ENCODE measurements at regions not wholly inside any gene's neighbourhood (a gene's known extent, or its start where the extent isn't known, plus 50 kb on each side); places are given as distances from the start of the nearest gene placed in this dataset.
A peak's percentile ranks its signal among the peaks of the same experiment; 100 is the strongest.

- no peak for DNase-seq (ENCODE audit: low spot score)
Observed at GRCh38 chr9:118732998-118733397, 636.2 kb downstream of the BRINP1 start.

- DNase-seq (ENCODE audit: low spot score), result no peak
Observed at GRCh38 chr9:118734696-118735095, 634.5 kb downstream of the BRINP1 start.

DNA sequence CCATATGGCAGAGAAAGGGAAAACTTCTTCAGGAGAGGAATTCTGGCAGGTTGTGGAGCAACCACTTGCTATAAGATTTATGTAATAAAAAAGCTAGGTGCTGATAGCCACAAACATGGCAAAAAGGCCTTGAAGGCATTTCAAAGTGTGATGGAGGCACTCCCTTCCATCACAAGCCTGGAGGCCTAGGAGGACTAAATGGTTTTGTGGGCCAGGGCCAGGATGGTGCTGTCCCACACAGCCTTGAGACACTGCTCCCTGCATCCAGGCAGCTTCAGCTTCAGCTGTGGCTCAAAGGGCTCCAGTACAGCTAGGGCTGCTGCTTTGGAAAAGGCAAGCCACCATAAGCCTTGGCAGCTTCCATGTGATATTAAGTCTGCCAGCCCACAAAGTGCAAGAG lies 632.8 kb downstream of the BRINP1 start:
- no peak for DNase-seq (ENCODE audit: low spot score)

GRCh38 chr9:118751077-118751847 lies 618.0 kb downstream of the BRINP1 start:
- no peak for DNase-seq (ENCODE audit: low spot score)

GRCh38 chr9:118751848-118752223 lies 617.4 kb downstream of the BRINP1 start:
- DNase-seq (ENCODE audit: low spot score), result no peak

GRCh38 chr9:118761016-118761790 lies 608.0 kb downstream of the BRINP1 start:
- no peak for DNase-seq (ENCODE audit: low spot score)

- no peak for DNase-seq (ENCODE audit: low spot score)
Observed at GRCh38 chr9:118767571-118767970, 601.7 kb downstream of the BRINP1 start.

DNA sequence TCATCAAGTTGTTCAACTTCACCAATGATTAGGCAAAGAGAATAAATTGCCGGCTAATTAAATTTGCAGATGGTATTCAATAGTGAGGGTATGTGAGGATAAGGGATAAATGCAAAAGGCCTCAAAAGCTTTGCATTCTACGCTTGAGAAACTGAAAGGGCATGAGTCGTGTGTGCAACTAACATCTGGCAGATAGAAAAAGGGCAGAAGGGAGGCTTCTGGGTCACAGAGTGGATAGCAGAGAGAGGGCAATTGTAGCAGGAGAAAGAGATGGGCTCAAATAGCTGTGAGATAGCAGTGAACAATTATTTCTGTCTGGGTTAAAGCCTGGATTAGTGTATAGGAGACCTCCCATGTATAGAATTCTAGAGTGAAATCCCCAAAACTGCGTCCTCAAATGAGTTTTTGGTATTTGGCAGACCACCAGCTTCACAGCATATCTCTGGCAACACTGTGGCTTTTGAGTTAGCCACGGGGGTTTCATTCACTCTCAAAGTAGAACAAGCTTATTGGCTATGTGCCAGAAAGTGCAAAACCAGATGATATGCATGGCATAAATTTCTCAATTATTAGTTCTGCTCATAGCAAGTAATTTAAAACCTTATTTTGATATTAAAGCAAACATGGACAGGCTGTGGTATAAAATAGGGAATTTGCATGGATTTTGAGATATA lies 586.3 kb downstream of the BRINP1 start:
- DNase-seq (ENCODE audit: low spot score), result no peak

GRCh38 chr9:118784033-118784432 lies 585.2 kb downstream of the BRINP1 start:
- no peak for DNase-seq (ENCODE audit: low spot score)

GRCh38 chr9:118785456-118785855 lies 583.8 kb downstream of the BRINP1 start:
- no peak for DNase-seq (ENCODE audit: low spot score)

DNA sequence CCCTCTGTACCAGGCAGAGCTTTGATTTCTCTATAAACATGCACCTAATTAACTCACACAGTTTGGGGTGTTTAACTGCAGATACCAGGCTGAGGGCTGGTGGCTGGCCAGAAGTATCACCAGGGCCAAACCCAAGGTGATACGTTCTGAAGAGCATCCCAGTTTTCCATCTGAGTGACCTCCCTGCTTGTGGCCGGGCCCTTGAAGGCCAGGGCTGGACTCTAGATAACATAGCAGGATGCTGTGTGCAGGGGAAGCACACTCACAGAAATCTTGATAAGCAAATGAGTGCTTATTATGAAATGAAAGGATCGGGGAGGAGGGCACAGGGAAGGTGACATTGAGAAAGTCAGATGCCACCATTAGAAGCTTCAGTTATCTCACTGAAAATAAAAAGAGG lies 582.4 kb downstream of the BRINP1 start:
- DNase-seq (ENCODE audit: low spot score), result no peak

DNA sequence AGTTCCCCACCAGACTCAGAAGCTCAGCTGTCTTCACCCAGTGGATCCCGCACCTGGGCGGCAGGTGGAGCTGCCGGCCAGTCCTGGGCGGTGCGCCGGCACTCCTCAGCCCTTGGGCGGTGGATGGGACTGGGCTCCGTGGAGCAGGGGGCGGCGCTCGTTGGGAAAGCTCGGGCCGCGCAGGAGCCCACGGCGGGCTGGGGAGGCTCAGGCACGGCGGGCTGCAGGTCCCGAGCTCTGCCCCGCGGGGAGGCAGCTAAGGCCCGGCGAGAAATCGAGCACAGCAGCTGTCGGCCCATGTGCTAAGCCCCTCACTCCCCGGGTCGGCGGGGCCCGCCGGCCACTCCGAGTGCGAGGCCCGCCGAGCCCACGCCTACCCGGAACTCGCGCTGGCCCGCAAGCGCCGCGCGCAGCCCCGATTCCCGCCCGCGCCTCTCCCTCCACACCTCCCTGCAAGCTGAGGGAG lies 560.0 kb downstream of the BRINP1 start:
- DNase-seq (ENCODE audit: low spot score), result no peak

DNA sequence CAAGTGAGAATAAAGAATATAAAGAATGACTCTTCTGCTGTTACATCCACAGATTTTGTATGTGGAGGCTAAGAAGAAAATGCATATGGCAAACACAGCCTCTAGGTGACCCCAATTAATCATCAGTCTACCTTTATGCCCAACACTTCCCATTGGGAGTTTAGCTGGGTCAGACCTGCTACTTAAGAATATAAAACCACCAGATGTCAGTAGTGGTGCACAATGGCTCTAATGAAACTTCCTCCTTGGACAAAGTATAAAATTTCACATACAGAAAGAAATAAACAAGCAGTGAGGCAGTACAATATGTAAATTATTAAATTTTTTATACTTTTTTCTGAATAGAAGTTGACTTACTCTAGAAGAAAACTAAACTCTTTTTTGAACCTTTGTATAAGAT lies 539.9 kb downstream of the BRINP1 start:
- DNase-seq (ENCODE audit: low spot score), result no peak

- DNase-seq (ENCODE audit: low spot score), result no peak
Observed at GRCh38 chr9:118832371-118832770, 536.9 kb downstream of the BRINP1 start.

DNA sequence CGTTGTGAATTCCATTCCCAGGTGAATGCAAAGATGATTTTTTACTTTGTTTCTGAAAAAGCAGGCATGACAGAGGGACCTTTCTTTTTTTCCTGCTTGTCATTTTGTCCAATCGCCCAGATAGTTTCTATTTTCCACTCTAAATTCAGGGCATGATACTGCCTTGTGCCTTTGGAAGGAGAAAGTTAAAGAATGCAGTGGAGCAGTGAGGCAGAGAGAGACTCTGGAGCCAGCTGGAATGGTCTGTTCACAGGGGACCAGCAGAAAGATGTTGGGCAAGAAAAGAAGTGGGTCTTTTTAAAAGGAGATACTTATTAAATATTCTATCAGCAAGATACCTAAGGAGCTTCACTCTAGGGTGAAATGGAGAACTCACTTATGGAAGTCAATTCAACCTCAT lies 532.3 kb downstream of the BRINP1 start:
- DNase-seq (ENCODE audit: low spot score), result no peak

DNA sequence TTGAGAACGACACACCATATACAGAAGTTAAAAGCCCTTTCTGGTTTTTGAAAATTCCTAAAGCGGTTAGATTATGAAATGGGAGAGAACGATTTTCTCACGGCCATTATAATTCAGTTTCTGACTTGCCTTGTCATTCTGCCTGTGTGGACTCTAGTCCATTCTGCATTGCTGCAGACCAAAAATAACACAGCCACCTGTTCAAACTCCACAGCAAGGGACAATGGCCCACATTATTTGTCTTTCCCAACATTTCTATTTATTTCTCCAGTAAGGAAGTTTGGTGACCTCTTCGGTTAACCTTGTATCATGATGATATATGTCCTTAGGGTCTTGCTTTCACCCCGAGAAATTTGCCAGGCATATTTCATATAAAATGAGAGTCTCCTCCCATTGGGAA lies 497.7 kb downstream of the BRINP1 start:
- DNase-seq (ENCODE audit: low spot score), result no peak

DNA sequence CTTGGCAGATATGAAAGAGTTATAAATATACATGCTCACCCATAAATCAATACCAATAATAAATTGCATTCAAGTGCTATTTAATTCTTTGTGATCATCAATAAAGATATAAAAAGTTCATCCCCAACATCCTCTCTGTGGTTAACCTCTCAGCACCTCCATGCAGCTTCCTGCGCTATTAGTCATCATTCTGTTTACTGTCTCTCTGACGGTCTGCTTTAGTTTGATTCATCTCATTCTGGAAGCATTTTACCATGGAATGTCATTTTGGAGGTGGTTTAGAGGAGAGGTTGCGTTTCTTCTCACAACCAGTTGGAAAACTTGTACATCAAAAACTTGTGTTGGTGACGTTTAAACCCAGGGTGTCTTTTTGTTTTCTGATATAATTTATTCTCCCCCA lies 486.6 kb downstream of the BRINP1 start:
- peak; percentile 64 for DNase-seq (ENCODE audit: low spot score)

GRCh38 chr9:118883411-118883810 lies 485.8 kb downstream of the BRINP1 start:
- DNase-seq (ENCODE audit: low spot score), result no peak

- no peak for DNase-seq (ENCODE audit: low spot score)
Observed at GRCh38 chr9:118891213-118891612, 478.0 kb downstream of the BRINP1 start.

GRCh38 chr9:118896324-118897000 lies 472.8 kb downstream of the BRINP1 start:
- DNase-seq (ENCODE audit: low spot score), result no peak

- no peak for DNase-seq (ENCODE audit: low spot score)
Observed at GRCh38 chr9:118918180-118918579, 451.1 kb downstream of the BRINP1 start.

- DNase-seq (ENCODE audit: low spot score), result no peak
Observed at GRCh38 chr9:118928722-118929121, 440.5 kb downstream of the BRINP1 start.

Data from A172 (cell line).